SK-N-SH (cell line): ENCODE measurements at regions not wholly inside any gene's neighbourhood (a gene's known extent, or its start where the extent isn't known, plus 50 kb on each side); places are given as distances from the start of the nearest gene placed in this dataset.

ENCODE experiments used
- CTCF ChIA-PET: fragments of 300-600, 350-600 bp; formaldehyde crosslinking; extraction: SDS; loops from one replicate; lab custom pipeline; 2021; lab: Yijun Ruan, JAX
- POLR2A ChIA-PET: fragments of 350-600 bp; sonication (Branson Sonifier 250); formaldehyde crosslinking; extraction: SDS; loops from one replicate; lab custom pipeline; 2020; ENCODE audit warnings: antibody characterized with exemption, inconsistent platforms; lab: Yijun Ruan, JAX
- DNase-seq: peaks from one replicate; pipeline ENCODE4 v3.0.0; 2012
- H2AFZ ChIP-seq: fragments of 200-600 bp; sonication (generic); 2 replicates; pipeline ENCODE4 v1.8.1; 2016; ENCODE audit warnings: antibody characterized with exemption, mild to moderate bottlenecking, low read depth
- H3F3A ChIP-seq: fragments of 200-600 bp; sonication (generic); replicated peaks from 2 replicates; pipeline ENCODE3; 2016; ENCODE audit warnings: antibody characterized with exemption, mild to moderate bottlenecking; ENCODE audit not compliant: insufficient read depth
- H3K27ac ChIP-seq, 2 experiments: fragments of 200-500 bp in 1 of 2; fragments of 200-600 bp in 1 of 2; sonication (Bioruptor generic) in 1 of 2; sonication (generic), shearing (Covaris generic) in 1 of 2; 2 replicates each; pipeline versions ENCODE4 v1.5.1 to v1.6.1; 2014 to 2016; ENCODE audit warnings: low read depth in 2 of 2, inconsistent platforms in 1 of 2, low read length in 1 of 2, mild to moderate bottlenecking in 1 of 2, mixed read lengths in 1 of 2
- H3K27me3 ChIP-seq: fragments of 200-600 bp; sonication (generic), shearing (Covaris generic); 2 replicates; pipeline ENCODE4 v1.6.1; 2016; ENCODE audit warnings: mixed run types; ENCODE audit not compliant: insufficient read depth
- H3K36me3 ChIP-seq, 2 experiments: fragments of 200-500 bp in 1 of 2; fragments of 200-600 bp in 1 of 2; sonication (Bioruptor generic) in 1 of 2; sonication (generic) in 1 of 2; replicated peaks in 1 of 2; 2 replicates each; pipeline versions ENCODE3 to v1.5.1; 2014 to 2016; ENCODE audit warnings: low read length in 1 of 2, mild to moderate bottlenecking in 1 of 2; ENCODE audit not compliant: insufficient read depth in 2 of 2, control insufficient read depth in 1 of 2
- H3K4me1 ChIP-seq, 2 experiments: fragments of 200-500 bp in 1 of 2; fragments of 200-600 bp in 1 of 2; sonication (Bioruptor generic) in 1 of 2; sonication (generic), shearing (Covaris generic) in 1 of 2; 2 replicates each; pipeline versions ENCODE4 v1.5.1 to v1.6.1; 2014 to 2016; ENCODE audit warnings: low read depth in 1 of 2, low read length in 1 of 2, mixed run types in 1 of 2; ENCODE audit not compliant: insufficient read depth in 2 of 2, control insufficient read depth in 1 of 2
- H3K4me2 ChIP-seq: fragments of 200-600 bp; sonication (generic), shearing (Covaris generic); 2 replicates; pipeline ENCODE4 v1.6.1; 2017; ENCODE audit warnings: mixed run types
- H3K4me3 ChIP-seq, 2 experiments: fragments of 200-500 bp in 1 of 2; fragments of 200-600 bp in 1 of 2; sonication (Bioruptor generic) in 1 of 2; sonication (generic), shearing (Covaris generic) in 1 of 2; 2 replicates each; pipeline versions ENCODE4 v1.5.1 to v1.8.1; 2014 to 2016; ENCODE audit warnings: low read depth in 2 of 2, inconsistent platforms in 1 of 2, low read length in 1 of 2, mild to moderate bottlenecking in 1 of 2, mixed read lengths in 1 of 2, moderate library complexity in 1 of 2
- H3K79me2 ChIP-seq: fragments of 200-600 bp; sonication (generic); 2 replicates; pipeline ENCODE4 v1.8.1; 2017; ENCODE audit warnings: mild to moderate bottlenecking; ENCODE audit not compliant: insufficient read depth
- H3K9ac ChIP-seq: fragments of 200-600 bp; sonication (generic); 2 replicates; pipeline ENCODE4 v1.6.1; 2017; ENCODE audit warnings: mixed run types
- H3K9me2 ChIP-seq: fragments of 200-600 bp; sonication (generic); 2 replicates; pipeline ENCODE4 v1.6.1; 2017; ENCODE audit warnings: mixed run types
- H3K9me3 ChIP-seq: fragments of 200-600 bp; sonication (generic); 2 replicates; pipeline ENCODE4 v1.6.1; 2017; ENCODE audit warnings: mixed run types, mild to moderate bottlenecking, moderate library complexity
- H4K20me1 ChIP-seq: fragments of 200-600 bp; sonication (generic); 2 replicates; pipeline ENCODE4 v1.6.1; 2017; ENCODE audit warnings: mild to moderate bottlenecking, mixed run types; ENCODE audit not compliant: insufficient read depth
- EZH2phosphoT487 ChIP-seq: fragments of 200-600 bp; sonication (generic); IDR thresholded peaks from 2 replicates; pipeline ENCODE4 v1.6.1; 2017; ENCODE audit warnings: low read depth, mixed run types, mild to moderate bottlenecking, antibody characterized with exemption, moderate library complexity, borderline replicate concordance
- FOXM1 ChIP-seq: IDR thresholded peaks from 2 replicates; pipeline ENCODE4 v1.4.0; 2012; ENCODE audit warnings: low read depth, mild to moderate bottlenecking
- GABPA ChIP-seq: IDR thresholded peaks from 2 replicates; pipeline ENCODE4 v1.4.0; 2012; ENCODE audit warnings: low read depth, mild to moderate bottlenecking
- POLR2AphosphoS5 ChIP-seq: IDR thresholded peaks from 2 replicates; pipeline ENCODE4 v1.6.1; 2012; ENCODE audit warnings: low read depth, low read length
- RXRA ChIP-seq: IDR thresholded peaks from 2 replicates; pipeline ENCODE4 v1.4.0; 2012; ENCODE audit warnings: low read depth, mild to moderate bottlenecking, borderline replicate concordance
- SIN3A ChIP-seq: IDR thresholded peaks from 2 replicates; pipeline ENCODE4 v1.6.1; 2012; ENCODE audit warnings: low read depth, mild to moderate bottlenecking, low read length, moderate library complexity, borderline replicate concordance
- SMC3 ChIP-seq: IDR thresholded peaks from 2 replicates; pipeline ENCODE4 v1.6.1; 2012; ENCODE audit warnings: low read depth, low read length, improper control_type of control experiment
- TEAD4 ChIP-seq: IDR thresholded peaks from 2 replicates; pipeline ENCODE4 v1.4.0; 2012; ENCODE audit warnings: mild to moderate bottlenecking, borderline replicate concordance; ENCODE audit not compliant: insufficient read depth
- WGBS: methylation state at CpG from one replicate; pipeline ENCODE4 v1.1.6; 2017; ENCODE audit warnings: low lambda C conversion rate; 5-methylcytosine and 5-hydroxymethylcytosine counted together
- TF ChIP-seq, protein P1 (sequence below): fragments of 150-350 bp; IDR thresholded peaks from 2 replicates; pipeline ENCODE4 v1.6.1; 2017; ENCODE audit warnings: antibody characterized with exemption, low read length, low read depth, borderline replicate concordance
- TF ChIP-seq, protein P2 (sequence below): IDR thresholded peaks from 2 replicates; pipeline ENCODE4 v1.4.0; 2012; ENCODE audit warnings: low read depth, borderline replicate concordance
- TF ChIP-seq, protein P3 (sequence below): fragments of 200-600 bp; sonication (generic); IDR thresholded peaks from 2 replicates; pipeline ENCODE4 v1.6.1; 2017; ENCODE audit warnings: antibody characterized with exemption, mild to moderate bottlenecking, moderate library complexity
- TF ChIP-seq, protein P4 (sequence below): IDR thresholded peaks from 2 replicates; pipeline ENCODE4 v1.6.1; 2012; ENCODE audit warnings: mild to moderate bottlenecking, low read depth, low read length, moderate library complexity

DNA sequence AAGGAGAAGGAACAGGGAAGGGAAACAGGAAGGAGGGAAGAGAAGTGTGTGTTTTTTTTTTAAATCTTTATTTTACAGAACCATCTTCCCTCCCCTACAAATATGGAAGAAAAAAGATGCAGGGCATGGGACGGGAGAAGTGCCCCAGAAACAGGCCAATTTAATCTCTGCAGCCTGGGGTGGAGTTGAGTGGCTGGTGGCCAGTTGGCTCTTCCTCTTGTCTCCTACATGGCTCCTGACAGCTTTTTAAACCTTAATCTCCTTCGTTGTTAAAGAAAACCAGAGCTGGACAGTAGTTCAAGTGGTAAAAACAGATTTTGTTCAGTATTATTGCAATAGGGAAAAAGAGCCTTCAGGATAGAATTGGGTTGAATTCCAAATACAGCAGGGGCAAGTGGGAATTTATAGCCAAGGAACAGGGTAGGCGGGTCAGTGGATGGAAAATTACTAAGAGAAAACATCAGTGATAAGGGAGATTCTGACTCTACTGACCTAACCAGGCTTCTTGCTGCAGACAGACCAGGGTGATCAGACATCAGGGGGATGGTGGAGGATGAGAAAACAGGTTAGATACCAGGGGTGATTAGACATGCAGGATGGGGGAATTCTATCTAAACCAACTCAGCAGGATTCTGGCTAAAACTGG, 125.1 kb upstream of the CLINT1 start:
- no peak overlapping the region for H3K9ac ChIP-seq
- H3K9me2 ChIP-seq = no peaks in the 10 kb centered on the region
- no peak for TF ChIP-seq GABPA
- TF ChIP-seq TEAD4 = no peak
- TF ChIP-seq, protein P1, sequence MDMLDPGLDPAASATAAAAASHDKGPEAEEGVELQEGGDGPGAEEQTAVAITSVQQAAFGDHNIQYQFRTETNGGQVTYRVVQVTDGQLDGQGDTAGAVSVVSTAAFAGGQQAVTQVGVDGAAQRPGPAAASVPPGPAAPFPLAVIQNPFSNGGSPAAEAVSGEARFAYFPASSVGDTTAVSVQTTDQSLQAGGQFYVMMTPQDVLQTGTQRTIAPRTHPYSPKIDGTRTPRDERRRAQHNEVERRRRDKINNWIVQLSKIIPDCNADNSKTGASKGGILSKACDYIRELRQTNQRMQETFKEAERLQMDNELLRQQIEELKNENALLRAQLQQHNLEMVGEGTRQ = no peak
- no peak for TF ChIP-seq SIN3A
- no peak for TF ChIP-seq FOXM1
- TF ChIP-seq POLR2AphosphoS5 = no peak
- TF ChIP-seq, protein P2, sequence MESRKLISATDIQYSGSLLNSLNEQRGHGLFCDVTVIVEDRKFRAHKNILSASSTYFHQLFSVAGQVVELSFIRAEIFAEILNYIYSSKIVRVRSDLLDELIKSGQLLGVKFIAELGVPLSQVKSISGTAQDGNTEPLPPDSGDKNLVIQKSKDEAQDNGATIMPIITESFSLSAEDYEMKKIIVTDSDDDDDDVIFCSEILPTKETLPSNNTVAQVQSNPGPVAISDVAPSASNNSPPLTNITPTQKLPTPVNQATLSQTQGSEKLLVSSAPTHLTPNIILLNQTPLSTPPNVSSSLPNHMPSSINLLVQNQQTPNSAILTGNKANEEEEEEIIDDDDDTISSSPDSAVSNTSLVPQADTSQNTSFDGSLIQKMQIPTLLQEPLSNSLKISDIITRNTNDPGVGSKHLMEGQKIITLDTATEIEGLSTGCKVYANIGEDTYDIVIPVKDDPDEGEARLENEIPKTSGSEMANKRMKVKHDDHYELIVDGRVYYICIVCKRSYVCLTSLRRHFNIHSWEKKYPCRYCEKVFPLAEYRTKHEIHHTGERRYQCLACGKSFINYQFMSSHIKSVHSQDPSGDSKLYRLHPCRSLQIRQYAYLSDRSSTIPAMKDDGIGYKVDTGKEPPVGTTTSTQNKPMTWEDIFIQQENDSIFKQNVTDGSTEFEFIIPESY = no peak
- no peak for TF ChIP-seq EZH2phosphoT487
- TF ChIP-seq RXRA = no peak
- no peak for TF ChIP-seq SMC3
- TF ChIP-seq, protein P3, sequence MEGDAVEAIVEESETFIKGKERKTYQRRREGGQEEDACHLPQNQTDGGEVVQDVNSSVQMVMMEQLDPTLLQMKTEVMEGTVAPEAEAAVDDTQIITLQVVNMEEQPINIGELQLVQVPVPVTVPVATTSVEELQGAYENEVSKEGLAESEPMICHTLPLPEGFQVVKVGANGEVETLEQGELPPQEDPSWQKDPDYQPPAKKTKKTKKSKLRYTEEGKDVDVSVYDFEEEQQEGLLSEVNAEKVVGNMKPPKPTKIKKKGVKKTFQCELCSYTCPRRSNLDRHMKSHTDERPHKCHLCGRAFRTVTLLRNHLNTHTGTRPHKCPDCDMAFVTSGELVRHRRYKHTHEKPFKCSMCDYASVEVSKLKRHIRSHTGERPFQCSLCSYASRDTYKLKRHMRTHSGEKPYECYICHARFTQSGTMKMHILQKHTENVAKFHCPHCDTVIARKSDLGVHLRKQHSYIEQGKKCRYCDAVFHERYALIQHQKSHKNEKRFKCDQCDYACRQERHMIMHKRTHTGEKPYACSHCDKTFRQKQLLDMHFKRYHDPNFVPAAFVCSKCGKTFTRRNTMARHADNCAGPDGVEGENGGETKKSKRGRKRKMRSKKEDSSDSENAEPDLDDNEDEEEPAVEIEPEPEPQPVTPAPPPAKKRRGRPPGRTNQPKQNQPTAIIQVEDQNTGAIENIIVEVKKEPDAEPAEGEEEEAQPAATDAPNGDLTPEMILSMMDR = no peak
- CTCF ChIA-PET = no interaction called here
- H3K36me3 ChIP-seq = no peaks in the 10 kb centered on the region
- no peak overlapping the region for H3K4me3 ChIP-seq
- no peaks in the 10 kb centered on the region for H3K79me2 ChIP-seq
- DNase-seq = no peak
- H2AFZ ChIP-seq = no peak overlapping the region
- no peaks in the 10 kb centered on the region; a peak in 1 of 4 replicates for H3K4me1 ChIP-seq
- H4K20me1 ChIP-seq = no peaks in the 10 kb centered on the region
- H3F3A ChIP-seq = no peaks in the 10 kb centered on the region
- H3K27me3 ChIP-seq = no peaks in the 10 kb centered on the region
- no peak overlapping the region for H3K4me2 ChIP-seq
- WGBS = 27% methylated on average over 3 of the region's 3 CpGs
- H3K9me3 ChIP-seq = no peaks in the 10 kb centered on the region
- no peak overlapping the region for H3K27ac ChIP-seq
- POLR2A ChIA-PET = no interaction called here

DNA sequence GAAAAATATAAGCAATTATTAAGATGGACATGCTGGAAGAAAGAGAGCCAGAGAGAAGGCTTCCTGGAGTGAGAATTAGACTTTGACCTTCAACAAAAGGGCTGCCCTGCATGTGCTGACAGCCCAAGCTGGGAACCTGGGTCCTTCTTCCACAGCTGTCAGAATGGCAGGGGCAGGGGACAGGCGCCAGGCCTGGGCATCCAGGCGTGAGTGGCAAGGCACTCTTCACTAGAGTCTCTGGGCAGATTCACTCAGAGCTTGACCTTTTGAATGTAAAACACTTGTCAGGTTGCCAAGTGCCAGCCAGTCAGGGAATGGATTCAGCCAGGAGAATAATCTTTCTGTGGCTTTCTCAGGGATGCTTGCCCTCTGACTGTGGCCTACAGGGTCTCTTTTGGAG, 119.1 kb upstream of the CLINT1 start:
- no peak overlapping the region for H3K4me2 ChIP-seq
- ChIA-PET CTCF (interaction anchor here (1.0 to 1.5 kb wide), 2 partner anchors 16 to 123 kb away, joined by 3 to 4 read pairs; no protein-coding TSS in a partner anchor), POLR2A (no interaction called here)
- H3K4me1 ChIP-seq = peaks cover 0 to 3% of the 10 kb centered on the region in 2 experiments; a peak in 1 of 4 replicates
- no peaks in the 10 kb centered on the region for H3K9me3 ChIP-seq
- WGBS = 52% methylated on average over 2 of the region's 2 CpGs
- no peak for TF ChIP-seq SMC3
- TF ChIP-seq POLR2AphosphoS5 = no peak
- TF ChIP-seq, protein P4, sequence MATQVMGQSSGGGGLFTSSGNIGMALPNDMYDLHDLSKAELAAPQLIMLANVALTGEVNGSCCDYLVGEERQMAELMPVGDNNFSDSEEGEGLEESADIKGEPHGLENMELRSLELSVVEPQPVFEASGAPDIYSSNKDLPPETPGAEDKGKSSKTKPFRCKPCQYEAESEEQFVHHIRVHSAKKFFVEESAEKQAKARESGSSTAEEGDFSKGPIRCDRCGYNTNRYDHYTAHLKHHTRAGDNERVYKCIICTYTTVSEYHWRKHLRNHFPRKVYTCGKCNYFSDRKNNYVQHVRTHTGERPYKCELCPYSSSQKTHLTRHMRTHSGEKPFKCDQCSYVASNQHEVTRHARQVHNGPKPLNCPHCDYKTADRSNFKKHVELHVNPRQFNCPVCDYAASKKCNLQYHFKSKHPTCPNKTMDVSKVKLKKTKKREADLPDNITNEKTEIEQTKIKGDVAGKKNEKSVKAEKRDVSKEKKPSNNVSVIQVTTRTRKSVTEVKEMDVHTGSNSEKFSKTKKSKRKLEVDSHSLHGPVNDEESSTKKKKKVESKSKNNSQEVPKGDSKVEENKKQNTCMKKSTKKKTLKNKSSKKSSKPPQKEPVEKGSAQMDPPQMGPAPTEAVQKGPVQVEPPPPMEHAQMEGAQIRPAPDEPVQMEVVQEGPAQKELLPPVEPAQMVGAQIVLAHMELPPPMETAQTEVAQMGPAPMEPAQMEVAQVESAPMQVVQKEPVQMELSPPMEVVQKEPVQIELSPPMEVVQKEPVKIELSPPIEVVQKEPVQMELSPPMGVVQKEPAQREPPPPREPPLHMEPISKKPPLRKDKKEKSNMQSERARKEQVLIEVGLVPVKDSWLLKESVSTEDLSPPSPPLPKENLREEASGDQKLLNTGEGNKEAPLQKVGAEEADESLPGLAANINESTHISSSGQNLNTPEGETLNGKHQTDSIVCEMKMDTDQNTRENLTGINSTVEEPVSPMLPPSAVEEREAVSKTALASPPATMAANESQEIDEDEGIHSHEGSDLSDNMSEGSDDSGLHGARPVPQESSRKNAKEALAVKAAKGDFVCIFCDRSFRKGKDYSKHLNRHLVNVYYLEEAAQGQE = no peak
- TF ChIP-seq, protein P1 = no peak
- no peaks in the 10 kb centered on the region for H3K36me3 ChIP-seq
- H3K27ac ChIP-seq = no peak overlapping the region
- no peak overlapping the region for H2AFZ ChIP-seq
- DNase-seq = peak; percentile 47
- H3K27me3 ChIP-seq = no peaks in the 10 kb centered on the region
- H3K4me3 ChIP-seq = no peak overlapping the region
- H4K20me1 ChIP-seq = no peaks in the 10 kb centered on the region
- H3K9ac ChIP-seq = no peak overlapping the region
- H3F3A ChIP-seq = no peaks in the 10 kb centered on the region
- H3K79me2 ChIP-seq = no peaks in the 10 kb centered on the region
- no peaks in the 10 kb centered on the region for H3K9me2 ChIP-seq
